GM21390 (cell line): ENCODE measurements at regions not wholly inside any gene's neighbourhood (a gene's known extent, or its start where the extent isn't known, plus 50 kb on each side); places are given as distances from the start of the nearest gene placed in this dataset.
"Not testable (repeated sequence)": the region's sequence is repeated elsewhere in the genome, so short reads cannot be mapped to it uniquely, and the experiment has no call there.

Experiments used
- ATAC-seq: cut with Tn5 transposase; IDR thresholded peaks from one replicate; pipeline ENCODE4 v1.9.1; 2021; ENCODE audit not compliant: unreplicated experiment

DNA sequence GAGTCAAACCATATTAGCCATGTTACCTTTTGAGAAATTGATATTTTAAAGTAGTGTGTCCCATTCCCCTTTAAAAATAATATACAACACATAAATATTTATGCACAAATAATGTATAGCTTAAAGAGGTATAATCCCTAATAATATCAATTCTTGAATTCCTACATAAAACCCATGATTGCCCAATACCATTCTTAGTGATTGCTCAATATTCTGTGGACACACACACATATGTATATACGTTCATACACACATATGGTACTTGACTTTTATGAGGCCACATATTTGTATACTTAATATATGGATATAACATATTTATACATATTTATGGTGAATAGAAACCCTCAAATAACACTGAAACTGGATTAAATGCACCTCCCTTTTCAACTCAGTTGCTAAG, 367.4 kb downstream of the ZBBX start:
- ATAC-seq, result no peak

DNA sequence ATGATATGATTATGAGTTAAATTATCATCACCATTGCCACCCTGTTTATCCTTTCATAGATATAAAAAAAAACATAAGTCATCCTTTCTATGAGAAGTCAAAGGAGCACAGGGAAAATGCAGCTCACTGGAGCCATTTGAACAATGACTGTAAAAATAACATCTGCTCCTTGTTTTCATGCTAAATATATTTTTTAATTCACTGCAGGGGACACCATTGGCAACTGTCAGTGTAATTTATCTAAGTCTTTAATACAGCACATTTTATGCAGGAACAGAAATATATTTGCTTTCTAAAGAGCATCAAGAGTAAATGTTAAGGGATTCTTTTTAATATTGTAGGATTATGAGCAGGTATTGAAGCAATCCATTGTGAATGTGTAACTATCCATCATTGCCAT, 371.3 kb downstream of the ZBBX start:
- no peak for ATAC-seq

GRCh38 chr3:167001374-167001773, 378.7 kb downstream of the ZBBX start:
- ATAC-seq, result no peak

- ATAC-seq, result no peak
These were observed 387.0 kb downstream of the ZBBX start for GRCh38 chr3:166993015-166993630.

DNA sequence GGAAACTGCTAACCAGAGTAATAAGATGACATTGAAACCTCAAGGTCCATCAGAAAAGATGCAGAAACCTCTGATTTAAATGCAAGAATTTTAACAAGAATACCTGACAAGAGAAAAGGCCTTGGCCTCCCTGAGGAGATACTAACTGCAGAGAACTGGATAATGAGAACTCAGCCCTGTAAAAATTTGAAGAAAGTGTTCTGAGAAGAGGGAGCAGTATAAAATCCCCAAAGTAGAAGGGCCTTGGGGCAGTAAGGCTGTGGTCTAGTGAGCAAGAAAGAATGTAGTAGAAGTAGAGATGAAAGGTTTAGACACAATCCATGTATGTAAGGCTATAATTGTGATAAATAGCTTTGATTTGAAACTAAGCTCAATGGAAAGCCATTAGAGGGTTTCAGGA, 394.1 kb downstream of the ZBBX start:
- no peak for ATAC-seq

DNA sequence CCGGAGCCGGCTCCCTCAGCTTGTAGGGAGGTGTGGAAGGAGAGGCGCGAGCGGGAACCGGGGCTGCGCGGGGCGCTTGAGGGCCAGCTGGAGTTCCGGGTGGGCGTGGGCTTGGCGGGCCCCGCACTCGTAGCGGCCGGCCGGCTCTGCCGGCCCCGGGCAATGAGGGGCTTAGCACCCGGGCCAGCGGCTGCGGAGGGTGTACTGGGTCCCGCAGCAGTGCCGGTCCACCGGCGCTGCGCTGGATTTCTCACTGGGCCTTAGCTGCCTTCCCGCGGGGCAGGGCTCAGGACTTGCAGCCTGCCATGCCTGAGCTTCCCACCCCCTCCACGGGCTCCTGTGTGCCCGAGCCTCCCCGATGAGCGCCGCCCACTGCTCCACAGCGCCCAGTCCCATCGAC, 404.3 kb downstream of the ZBBX start:
- not testable (repeated sequence) for ATAC-seq

- not testable (repeated sequence) for ATAC-seq
These were observed 412.4 kb downstream of the ZBBX start for GRCh38 chr3:166967714-166968113.

DNA sequence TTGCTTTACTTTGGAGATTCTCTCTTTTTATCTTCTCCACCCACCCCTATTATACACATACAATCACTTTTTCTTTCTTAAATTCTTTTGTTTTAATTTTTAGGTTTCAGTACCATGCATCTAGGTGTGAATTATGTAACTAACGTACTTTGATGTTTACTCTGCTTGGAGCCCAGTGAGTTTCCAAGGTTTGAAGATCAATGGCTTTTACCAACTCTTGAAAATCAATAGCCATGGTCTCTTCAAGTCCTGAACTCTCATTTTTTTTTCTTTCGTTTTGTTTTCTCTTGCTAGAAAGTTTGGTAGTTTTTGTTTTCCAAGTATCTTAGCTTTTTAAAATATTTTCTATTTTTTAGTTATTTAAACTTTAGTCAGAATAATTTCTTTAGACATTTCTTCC, 417.2 kb downstream of the ZBBX start:
- ATAC-seq, result no peak

DNA sequence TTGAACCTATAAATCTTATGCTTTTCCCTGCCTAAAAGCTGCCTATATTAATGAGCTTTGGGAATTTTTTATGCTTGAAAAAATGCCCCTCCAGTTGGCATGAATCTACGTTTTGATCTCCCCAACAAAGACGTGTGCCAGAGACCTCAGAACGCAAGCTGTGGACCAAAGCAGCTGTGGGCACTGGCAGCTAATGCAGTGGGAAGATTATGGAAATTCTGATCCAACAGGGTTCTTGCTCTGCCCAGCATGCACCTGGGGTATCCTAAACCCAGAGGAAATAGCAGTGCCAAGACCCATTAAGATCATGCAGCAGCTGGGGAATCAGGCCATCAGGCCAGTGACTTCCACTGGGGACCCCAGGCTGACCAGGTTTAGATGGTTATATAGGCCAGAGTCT, 423.0 kb downstream of the ZBBX start:
- ATAC-seq, result no peak

GRCh38 chr3:166955201-166955939, 424.7 kb downstream of the ZBBX start:
- ATAC-seq, result no peak

GRCh38 chr3:166934879-166935278, 445.2 kb downstream of the ZBBX start:
- no peak for ATAC-seq

GRCh38 chr3:166917437-166917836, 462.7 kb downstream of the ZBBX start:
- no peak for ATAC-seq

GRCh38 chr3:166902374-166902773, 477.7 kb downstream of the ZBBX start:
- no peak for ATAC-seq

GRCh38 chr3:166900866-166901577, 479.1 kb downstream of the ZBBX start:
- no peak for ATAC-seq

- ATAC-seq, result no peak
These were observed 482.3 kb downstream of the ZBBX start for GRCh38 chr3:166897811-166898210.

DNA sequence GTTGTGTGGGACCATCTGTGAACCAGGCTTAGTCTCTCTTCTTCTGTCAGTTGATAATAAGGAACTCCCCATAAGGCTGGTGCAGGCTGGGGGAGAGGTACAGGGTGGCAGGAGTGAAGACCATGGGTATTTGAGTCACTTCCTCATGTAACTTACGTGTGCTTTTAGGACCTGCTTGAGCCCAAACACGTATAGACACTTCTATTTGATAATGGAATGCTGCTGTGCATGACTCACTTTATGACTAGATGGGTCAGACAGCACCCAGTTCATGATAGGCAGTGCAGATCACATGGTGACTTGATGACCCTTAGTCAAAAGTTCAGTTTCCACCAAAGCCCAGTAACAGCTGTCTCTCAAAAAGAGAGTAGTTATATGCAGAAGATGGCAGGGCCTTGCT, 490.9 kb downstream of the ZBBX start:
- ATAC-seq, result no peak

DNA sequence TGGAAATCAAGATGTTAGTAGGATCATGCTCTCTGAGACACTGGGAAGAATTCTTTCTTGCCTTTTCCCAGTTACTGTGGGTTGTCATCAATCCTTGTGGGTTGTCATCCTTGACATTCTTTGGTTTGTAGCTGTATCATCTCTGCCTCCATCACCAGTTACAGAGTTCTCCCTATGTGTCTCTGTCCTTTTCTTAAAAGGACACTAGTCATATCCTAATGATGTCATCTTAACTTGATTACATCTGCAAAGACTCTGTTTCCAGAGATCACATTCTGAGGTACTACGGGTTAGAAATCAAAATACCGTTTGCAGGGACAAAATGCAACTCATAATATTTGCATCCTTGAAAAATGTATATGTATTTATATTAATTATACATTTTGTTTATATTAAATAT, 500.4 kb downstream of the ZBBX start:
- no peak for ATAC-seq

DNA sequence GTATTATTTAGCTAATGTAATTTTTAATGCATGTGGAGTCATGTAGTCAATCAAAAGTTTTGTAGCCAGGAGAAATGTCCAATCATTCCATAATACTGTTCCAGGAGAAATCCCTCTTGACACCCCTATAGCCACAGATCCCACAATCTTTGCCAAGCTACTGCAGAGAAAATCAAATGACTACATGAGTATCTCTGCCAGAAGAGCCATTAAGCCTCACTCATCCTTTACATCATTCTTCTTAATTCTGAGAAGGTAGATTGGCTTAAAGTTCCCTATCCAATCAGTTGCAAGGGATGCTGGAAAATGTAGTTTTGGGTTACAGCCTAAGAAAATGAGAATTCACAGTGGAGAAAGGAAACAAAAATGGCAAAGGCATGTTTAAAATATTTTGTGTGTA, 502.1 kb downstream of the ZBBX start:
- no peak for ATAC-seq

- no peak for ATAC-seq
These were observed 515.3 kb downstream of the ZBBX start for GRCh38 chr3:166864473-166865467.

DNA sequence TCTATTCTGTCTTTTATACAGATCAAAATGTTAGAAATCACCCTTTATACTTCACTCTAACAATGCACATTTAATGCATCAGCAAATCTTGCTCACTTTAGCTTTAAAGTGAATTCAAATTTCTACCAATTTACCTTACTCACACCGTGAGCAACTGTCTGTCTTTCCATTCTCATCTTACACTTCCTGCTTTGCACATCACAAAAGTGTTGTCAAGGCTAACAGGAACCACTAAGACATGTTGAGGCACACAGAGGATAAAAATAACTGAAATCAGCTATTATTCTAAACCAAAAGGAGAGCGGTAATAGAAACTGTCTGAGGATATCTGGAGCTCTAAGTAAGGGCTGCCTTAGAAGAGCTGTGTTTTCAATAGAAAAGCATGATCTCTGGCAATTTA, 519.9 kb downstream of the ZBBX start:
- ATAC-seq, result no peak

GRCh38 chr3:166844329-166844728, 535.8 kb downstream of the ZBBX start:
- ATAC-seq, result no peak
